ENCODE measurements at regions not wholly inside any gene's neighbourhood (a gene's known extent, or its start where the extent isn't known, plus 50 kb on each side); places are given as distances from the start of the nearest gene placed in this dataset.

GRCh38 chr3:174783502-174783901, 75.6 kb upstream of the NAALADL2 start:
- H4K20me1 ChIP-seq: no peaks in the 10 kb centered on the region
- no peaks in the 10 kb centered on the region for H3K4me1 ChIP-seq
- no peak overlapping the region for H3K4me3 ChIP-seq
- no peak overlapping the region for H3K27ac ChIP-seq
- TF ChIP-seq Cebpa-rat (IDR thresholded peaks at IDR 0.05): no peak
- no peaks in the 10 kb centered on the region for H3K9me3 ChIP-seq
- no peaks in the 10 kb centered on the region for H3K27me3 ChIP-seq
- H3K4me2 ChIP-seq: no peak overlapping the region
- H3K36me3 ChIP-seq: no peaks in the 10 kb centered on the region
- H3K9ac ChIP-seq: no peak overlapping the region

- Histone ChIP-seq H3K9me3 (no peaks in the 10 kb centered on the region), H3K4me2 (no peak overlapping the region), H3K4me1 (no peaks in the 10 kb centered on the region), H3K4me3 (no peak overlapping the region), H3K27ac (no peak overlapping the region), H3K36me3 (no peaks in the 10 kb centered on the region), H4K20me1 (no peaks in the 10 kb centered on the region), H3K27me3 (no peaks in the 10 kb centered on the region), H3K9ac (no peak overlapping the region)
- no peak for TF ChIP-seq Cebpa-rat (IDR thresholded peaks at IDR 0.05)
These were observed 74.8 kb upstream of the NAALADL2 start for GRCh38 chr3:174784206-174784934.

- Histone ChIP-seq H3K4me3 (no peak overlapping the region), H3K9me3 (no peaks in the 10 kb centered on the region), H3K4me2 (no peak overlapping the region), H3K27me3 (no peaks in the 10 kb centered on the region), H3K27ac (no peak overlapping the region), H3K36me3 (no peaks in the 10 kb centered on the region), H4K20me1 (no peaks in the 10 kb centered on the region), H3K4me1 (no peaks in the 10 kb centered on the region), H3K9ac (no peak overlapping the region)
- no peak for TF ChIP-seq Cebpa-rat (IDR thresholded peaks at IDR 0.05)
These were observed 72.3 kb upstream of the NAALADL2 start for GRCh38 chr3:174786825-174787224.

- Histone ChIP-seq H3K9me3 (no peaks in the 10 kb centered on the region), H3K4me1 (no peaks in the 10 kb centered on the region), H3K4me3 (no peak overlapping the region), H3K27ac (no peak overlapping the region), H3K27me3 (no peaks in the 10 kb centered on the region), H3K9ac (no peak overlapping the region), H3K4me2 (no peak overlapping the region), H4K20me1 (no peaks in the 10 kb centered on the region), H3K36me3 (no peaks in the 10 kb centered on the region)
- no peak for TF ChIP-seq Cebpa-rat (IDR thresholded peaks at IDR 0.05)
These were observed 68.0 kb upstream of the NAALADL2 start for GRCh38 chr3:174791161-174791560.

GRCh38 chr3:174792864-174793263, 66.3 kb upstream of the NAALADL2 start:
- H3K4me3 ChIP-seq: no peak overlapping the region
- H3K9ac ChIP-seq: no peak overlapping the region
- no peak overlapping the region for H3K4me2 ChIP-seq
- H3K27me3 ChIP-seq: no peaks in the 10 kb centered on the region
- no peaks in the 10 kb centered on the region for H3K9me3 ChIP-seq
- H4K20me1 ChIP-seq: no peaks in the 10 kb centered on the region
- no peaks in the 10 kb centered on the region for H3K4me1 ChIP-seq
- no peaks in the 10 kb centered on the region for H3K36me3 ChIP-seq
- TF ChIP-seq Cebpa-rat (IDR thresholded peaks at IDR 0.05): no peak
- H3K27ac ChIP-seq: no peak overlapping the region

Data from BLaER1 (cell line).